A549 (cell line): ENCODE measurements at regions not wholly inside any gene's neighbourhood (a gene's known extent, or its start where the extent isn't known, plus 50 kb on each side); places are given as distances from the start of the nearest gene placed in this dataset.

Source experiments
- CTCF ChIP-seq: fragments of >200 bp; sonication (Bioruptor Twin); formaldehyde crosslinking; IDR thresholded peaks from 3 replicates; pipeline ENCODE4 v1.5.1; 2016
- EHF ChIP-seq: fragments of 250-450 bp; sonication (Bioruptor Pico); IDR thresholded peaks from 2 replicates; pipeline ENCODE4 v1.5.0; 2020; ENCODE audit warnings: mild to moderate bottlenecking
- HOXA7 ChIP-seq: fragments of 250-450 bp; sonication (Bioruptor Pico); IDR thresholded peaks from 2 replicates; pipeline ENCODE4 v1.5.0; 2020; ENCODE audit warnings: mild to moderate bottlenecking, moderate library complexity
- KDM5A ChIP-seq: fragments of 200-600 bp; sonication (generic); IDR thresholded peaks from 2 replicates; pipeline ENCODE4 v1.6.1; 2016; ENCODE audit warnings: antibody characterized with exemption, mild to moderate bottlenecking
- MAFK ChIP-seq: fragments of 450-650 bp; IDR thresholded peaks from 2 replicates; pipeline ENCODE4 v1.6.1; 2014; ENCODE audit not compliant: partially characterized antibody
- NR3C1 ChIP-seq: fragments of >200 bp; sonication (Bioruptor Twin); formaldehyde crosslinking; IDR thresholded peaks from 3 replicates; pipeline ENCODE4 v1.6.1; 2017
- POLR2AphosphoS2 ChIP-seq: conservative IDR thresholded peaks from 2 replicates; pipeline ENCODE4 v1.6.1; 2012; ENCODE audit warnings: low read length, improper control_type of control experiment, inconsistent platforms

DNA sequence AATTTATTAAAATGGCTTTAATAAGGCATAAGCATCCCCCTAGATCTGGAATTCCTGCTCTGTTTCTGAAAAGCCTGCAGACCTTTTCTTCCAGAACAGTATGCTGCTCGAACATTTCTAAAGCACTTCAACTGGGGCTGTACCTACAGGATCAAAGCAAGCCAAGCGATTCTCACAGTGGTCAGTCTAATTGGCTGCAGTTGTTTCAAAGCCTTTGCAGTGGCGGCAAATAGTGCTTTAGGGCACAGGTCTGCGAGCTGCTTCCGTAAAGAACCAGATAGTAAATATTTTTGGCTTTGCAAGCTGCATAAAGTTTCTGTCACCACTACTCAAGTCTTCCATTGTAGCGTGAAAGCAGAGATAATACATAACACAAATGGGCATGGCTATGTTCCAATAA is 88.9 kb upstream of the FBXL4 start:
- TF ChIP-seq CTCF (no peak), EHF (CRISPR knock-in tag) (no peak), HOXA7 (CRISPR knock-in tag) (no peak), POLR2AphosphoS2 (no peak), NR3C1 (no peak), MAFK (no peak), KDM5A (no peak)
